Limb (tissue), 2 donors: ENCODE measurements at regions not wholly inside any gene's neighbourhood (a gene's known extent, or its start where the extent isn't known, plus 50 kb on each side); places are given as distances from the start of the nearest gene placed in this dataset.
"Not testable (repeated sequence)": the region's sequence is repeated elsewhere in the genome, so short reads cannot be mapped to it uniquely, and the experiment has no call there.

Experiments used
- DNase-seq, 2 donors: peaks; one replicate each; pipeline ENCODE4 v3.0.0-alpha.2; 2016; ENCODE audit errors: extremely low spot score in 2 of 2

GRCh38 chr21:23930565-23930964, 1676.7 kb downstream of the MRPL39 start:
- DNase-seq: no peak

DNA sequence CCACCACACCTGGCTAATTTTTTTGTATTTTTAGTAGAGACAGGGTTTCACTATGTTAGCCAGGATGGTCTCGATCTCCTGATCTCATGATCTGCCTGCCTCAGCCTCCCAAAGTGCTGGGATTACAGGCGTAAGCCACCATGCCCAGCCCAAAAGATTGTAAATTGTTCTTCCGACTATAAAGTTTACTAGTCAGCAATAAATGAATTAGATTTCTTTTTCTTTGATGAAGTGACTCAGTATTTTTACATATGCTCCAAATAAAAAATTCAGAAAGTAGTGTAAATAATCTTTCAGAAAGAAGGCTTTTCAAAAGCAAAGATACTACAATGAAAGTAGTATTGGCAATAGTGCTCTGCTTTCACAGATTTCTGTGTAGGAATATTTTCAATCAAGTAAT, 1680.9 kb downstream of the MRPL39 start:
- not testable (repeated sequence) for DNase-seq

GRCh38 chr21:23921670-23922418, 1685.4 kb downstream of the MRPL39 start:
- no peak for DNase-seq

GRCh38 chr21:23900727-23901126, 1706.6 kb downstream of the MRPL39 start:
- DNase-seq: no peak

DNA sequence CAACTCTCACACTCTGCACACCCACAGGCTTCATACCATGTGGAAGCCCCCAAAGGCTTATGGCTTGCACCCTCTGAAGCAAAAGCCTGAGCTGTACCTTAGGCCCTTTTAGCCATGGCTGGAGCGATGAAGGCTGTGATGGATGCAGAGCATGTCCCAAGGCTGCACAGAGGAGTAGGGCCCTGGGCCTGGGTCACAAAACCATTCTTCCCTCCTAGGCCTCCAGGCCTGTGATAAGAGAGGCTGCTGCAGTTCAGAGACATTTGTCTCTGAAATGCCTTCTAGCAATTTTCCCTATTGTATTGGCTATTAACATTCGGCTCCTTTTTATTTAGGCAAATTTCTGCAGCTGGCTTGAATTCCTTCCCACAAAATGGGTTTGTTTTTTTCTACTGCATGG, 1707.7 kb downstream of the MRPL39 start:
- no peak for DNase-seq

GRCh38 chr21:23890652-23891051, 1716.6 kb downstream of the MRPL39 start:
- DNase-seq: no peak

DNA sequence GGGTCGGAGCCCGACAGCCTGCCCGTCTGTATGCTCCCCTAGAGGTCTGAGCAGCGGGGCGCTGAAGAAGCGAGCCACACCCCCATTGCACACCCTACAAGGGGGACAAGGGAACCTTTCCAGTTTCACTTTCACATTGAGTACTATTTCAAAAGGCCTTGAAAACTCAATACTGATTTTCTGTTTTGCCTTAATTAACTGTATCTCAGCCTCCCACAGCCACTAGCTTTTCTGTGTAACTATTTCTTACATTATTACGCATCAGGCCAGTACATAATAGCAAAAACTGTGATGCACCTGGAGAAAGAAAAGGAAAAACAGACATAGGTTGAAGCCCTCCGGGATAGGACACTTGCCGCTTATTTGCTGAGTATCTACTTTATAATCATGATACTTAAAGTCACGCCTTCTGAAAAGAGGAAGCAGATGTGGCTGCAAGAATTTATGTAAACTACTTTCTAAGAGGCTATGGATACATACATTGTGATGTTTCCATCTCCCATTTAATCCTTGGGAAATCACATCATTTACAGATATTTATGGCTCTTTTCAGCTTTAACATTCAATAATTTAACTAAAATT, 1719.5 kb downstream of the MRPL39 start:
- DNase-seq: no peak

DNA sequence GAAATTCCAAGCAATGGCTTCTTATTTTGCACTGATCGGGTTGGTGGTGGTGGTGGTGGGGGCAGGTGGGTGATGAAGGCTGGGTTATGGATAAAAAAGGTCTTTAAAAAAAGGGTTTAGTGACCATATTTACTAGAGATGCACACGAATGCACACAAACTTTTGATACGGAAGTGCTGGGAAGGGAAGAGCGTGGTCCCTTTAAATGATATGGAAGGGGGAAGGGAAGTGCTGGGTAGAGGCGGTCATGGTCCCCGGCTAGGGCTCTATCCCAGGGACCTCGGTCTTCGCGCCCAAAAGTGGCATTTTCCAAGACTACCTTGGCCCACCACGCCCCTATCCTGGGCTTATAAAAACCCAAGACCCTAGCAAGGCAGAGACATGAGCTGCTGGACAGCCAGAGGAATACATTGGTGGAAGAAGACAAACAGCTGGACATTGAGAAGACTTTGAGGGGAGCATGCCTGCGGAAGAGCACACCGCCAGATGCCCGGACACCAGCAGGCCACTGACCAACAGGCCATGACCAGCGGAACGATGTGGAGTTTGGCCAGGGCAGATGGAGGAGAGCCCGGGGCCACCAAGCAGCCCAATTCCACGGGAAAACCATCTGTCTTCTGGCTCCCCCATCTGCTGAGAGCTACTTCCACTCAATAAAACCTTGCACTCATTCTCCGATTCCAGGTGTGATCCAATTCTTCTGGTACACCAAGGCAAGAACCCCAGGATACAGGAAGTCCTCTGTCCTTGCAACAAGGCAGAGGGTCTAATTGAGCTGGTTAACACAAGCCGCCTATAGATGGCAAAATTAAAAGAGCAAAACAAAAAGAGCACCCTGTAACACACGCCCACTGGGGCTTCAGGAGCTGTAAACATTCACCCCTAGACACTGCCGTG, 1720.2 kb downstream of the MRPL39 start:
- DNase-seq: no peak

- no peak for DNase-seq
These were observed 1725.5 kb downstream of the MRPL39 start for GRCh38 chr21:23881783-23882182.

DNA sequence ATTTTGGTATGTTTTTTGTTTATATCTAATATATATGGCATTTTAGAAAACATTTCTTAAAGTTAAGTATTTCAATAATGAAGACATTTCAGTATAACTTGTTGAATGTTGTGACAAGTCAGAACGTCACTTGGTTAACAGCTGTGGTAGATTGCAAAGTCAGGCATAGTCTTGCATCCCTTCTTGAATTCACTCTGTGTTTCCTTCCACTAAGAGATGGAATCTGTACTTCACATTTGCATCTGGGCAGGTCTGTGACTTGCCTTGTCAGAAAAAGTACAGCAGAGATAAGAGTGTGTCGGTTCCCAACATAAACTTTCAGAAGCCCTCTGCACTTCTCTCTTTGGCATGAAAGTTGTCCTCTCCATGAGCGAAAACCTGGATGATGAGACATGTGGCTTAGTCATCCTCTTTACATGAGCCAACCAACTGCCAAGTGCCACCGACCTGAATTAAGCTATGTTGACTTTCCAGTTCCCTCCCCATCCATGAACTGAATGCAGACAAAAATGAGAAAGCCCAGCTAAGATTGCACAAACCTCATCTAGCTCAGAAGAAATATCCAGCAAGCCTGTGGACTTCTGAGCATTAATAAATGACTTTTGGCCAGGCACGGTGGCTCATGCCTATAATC, 1730.2 kb downstream of the MRPL39 start:
- DNase-seq: no peak

DNA sequence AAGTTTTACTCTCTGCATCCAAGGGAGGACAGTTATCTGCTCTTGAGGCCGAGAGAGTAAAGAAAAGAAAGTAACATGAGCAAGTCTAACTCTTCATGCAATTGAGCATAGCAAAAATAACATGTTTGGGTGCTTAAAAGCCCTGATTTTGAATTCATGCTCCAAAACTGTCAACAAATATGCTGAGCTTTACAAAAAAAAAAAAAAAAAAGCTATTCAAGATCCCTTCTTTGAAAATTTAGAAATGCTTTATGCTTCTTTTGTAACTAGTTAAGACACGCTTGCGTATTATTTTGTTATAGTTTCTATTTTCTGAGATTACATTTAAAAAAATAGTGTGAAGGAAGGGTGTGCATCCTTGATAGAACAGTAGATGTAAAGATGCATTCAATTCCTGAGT, 1733.0 kb downstream of the MRPL39 start:
- DNase-seq: no peak

DNA sequence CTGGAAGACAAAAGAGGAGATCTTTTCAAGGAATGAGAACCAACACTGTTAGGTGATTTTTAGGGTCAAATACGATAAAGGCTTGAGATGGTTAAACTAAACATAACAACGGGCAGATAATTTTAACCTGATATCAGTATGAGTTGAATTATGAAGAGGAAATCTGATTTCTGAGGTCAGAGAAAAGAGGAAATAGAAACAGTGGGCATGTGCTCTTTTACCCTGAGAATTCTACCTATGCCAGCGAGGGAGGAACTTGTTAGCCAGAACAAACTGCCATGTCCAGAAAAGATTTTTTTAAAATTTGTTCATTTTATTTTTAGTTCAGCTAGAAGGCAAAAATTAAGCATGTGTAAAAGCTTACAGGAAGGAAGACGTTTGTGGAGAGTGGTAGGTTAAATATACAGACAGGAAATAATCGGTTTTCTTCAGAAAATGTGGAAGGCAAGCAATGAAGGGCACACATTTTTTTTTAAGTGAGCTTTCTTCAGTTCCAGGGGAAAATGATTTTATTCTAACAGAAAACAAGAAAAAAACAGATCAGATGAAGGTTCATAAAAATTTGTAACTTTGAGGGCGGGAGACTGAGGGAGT, 1745.3 kb downstream of the MRPL39 start:
- DNase-seq: no peak

DNA sequence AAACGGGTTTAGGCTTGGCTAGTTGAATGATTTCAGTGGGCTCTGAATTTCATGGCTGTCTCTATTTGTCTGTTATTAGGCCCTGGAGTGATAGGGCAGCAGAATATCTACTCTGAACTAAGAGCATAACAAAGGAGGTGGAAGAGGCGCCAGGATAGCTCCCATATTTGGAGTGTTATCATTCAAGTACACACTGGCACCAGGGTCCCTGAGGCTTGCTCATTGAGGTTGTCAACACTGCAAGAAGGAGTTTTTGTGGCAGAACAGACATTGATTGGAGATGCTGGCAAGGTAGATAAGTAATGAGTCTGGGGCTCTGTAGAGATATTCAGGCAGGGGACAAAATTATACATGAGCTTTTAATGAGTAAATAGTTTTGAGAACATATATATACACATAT, 1748.4 kb downstream of the MRPL39 start:
- no peak for DNase-seq

DNA sequence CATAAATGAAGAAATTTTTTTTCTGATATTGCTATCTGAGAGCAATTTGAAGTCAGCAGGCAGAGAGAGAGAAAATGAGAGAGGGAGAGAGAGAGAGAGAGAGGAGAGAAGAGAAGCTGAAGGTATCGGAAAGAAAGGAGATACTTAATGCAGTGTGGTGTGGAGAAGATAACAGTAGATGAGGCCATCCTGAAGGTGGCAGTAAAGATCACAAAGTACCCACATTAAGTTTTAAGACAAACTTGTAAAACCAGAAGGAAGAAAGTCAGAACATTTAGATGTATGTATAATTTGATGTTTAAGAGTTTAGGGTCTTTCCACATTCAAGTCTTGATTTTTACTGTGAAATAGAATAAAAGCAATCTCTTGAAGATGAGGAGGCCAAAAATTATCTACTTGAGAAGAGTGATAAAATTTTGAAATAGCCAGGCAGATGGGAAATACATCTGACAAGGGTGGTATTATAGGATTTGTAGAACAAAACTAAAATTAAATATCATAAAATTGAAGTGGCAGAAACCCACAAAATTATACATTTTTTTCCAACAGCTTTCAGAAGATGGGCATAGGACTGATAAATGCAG, 1753.4 kb downstream of the MRPL39 start:
- DNase-seq: peak in 1 of 2 donors; percentile 47

GRCh38 chr21:23837564-23837963, 1769.7 kb downstream of the MRPL39 start:
- no peak for DNase-seq

DNA sequence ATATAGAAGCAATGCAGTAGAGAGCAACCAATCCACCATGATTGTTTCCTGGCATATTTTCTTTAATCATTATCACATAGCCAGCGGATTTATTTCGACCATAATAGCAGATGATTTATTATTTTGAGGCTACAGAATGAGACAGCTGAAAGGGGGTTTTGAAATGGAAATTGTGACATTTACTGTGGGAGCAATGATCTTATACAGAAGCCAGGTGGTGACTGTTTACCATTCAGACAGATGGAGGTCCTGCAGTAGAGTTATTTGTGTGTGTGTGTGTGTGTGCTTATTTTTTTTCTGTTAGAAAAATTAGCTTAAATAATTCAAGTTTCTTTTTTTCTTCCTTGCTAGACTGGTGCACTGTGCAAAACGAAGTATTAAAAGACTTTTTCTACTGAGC, 1784.5 kb downstream of the MRPL39 start:
- no peak for DNase-seq

DNA sequence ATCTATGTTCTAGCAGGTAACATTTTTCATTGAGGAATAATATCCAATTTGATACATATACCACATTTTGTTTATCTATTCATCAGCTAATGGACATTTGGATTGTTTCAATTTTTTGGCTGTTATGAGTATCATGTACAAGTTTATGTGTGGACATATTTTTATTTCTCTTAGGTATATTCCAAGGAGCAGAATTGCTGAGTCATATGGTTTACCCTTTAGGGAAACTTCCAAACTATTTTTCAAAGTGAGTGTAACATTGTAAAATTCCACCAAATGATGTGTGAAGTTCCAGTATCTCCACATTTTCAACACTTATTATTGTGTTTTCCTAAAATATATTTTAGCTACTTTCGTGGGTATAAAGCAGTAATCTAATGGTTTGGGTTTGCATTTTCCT, 1789.9 kb downstream of the MRPL39 start:
- DNase-seq: no peak

GRCh38 chr21:23812485-23812884, 1794.8 kb downstream of the MRPL39 start:
- no peak for DNase-seq

DNA sequence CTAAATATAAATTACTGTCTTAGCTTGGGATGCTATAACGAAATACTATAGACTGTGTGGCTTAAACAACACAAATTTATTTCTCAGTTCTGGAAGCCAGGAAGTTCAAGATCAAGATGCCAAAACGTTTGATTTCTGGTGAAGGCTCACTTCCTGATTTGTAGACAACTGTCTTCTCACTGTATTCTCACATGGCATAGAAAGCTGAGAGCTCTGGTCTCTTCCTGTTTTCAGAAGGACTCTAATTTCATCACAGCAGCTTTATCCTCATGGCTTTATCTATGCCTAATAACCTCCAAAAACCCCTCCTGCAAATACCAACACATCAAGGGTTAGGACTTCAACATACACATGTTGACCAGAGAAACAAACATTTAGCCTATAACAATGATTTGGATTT, 1795.5 kb downstream of the MRPL39 start:
- no peak for DNase-seq

DNA sequence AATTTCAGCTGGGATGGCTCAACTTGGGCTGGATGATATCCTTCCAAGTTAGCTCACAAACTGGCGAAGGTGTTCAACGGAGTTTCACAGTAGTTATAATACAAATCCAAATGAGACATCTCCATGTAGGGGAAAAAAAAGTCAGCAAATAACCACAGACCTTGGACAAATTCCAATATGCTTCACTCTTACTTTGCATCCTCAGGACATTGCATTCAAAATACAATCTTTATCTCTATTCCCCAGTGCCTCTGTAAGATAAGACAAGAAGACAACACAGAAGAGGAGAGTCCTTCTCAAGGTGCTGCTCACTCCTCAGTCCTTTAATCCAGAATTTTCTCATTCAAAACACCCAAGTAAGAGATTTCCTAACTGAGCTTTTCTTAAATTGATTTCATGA, 1797.7 kb downstream of the MRPL39 start:
- DNase-seq: no peak

DNA sequence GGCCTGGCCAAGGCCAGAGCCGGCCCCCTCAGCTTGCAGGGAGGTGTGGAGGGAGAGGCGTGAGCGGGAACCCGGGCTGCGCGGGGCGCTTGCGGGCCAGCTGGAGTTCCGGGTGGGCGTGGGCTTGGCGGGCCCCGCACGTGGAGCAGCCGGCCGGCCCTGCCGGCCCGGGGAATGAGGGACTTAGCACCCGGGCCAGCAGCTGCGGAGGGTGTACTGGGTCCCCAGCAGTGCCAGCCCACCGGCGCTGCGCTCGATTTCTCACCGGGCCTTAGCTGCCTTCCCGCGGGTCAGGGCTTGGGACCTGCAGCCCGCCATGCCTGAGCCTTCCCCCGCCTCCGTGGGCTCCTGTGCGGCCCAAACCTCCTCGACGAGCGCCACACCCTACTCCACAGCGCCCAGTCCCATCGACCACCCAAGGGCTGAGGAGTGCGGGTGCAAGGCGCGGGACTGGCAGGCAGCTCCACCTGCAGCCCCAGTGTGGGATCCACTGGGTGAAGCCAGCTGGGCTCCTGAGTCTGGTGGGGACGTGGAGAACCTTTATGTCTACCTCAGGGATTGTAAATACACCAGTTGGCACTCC, 1800.2 kb downstream of the MRPL39 start:
- DNase-seq: not testable (repeated sequence)
